GM19239 (cell line): ENCODE measurements at regions not wholly inside any gene's neighbourhood (a gene's known extent, or its start where the extent isn't known, plus 50 kb on each side); places are given as distances from the start of the nearest gene placed in this dataset.

Source experiments
- DNase-seq: peaks from one replicate; pipeline ENCODE4 v3.0.0; 2011; ENCODE audit warnings: low spot score; ENCODE audit not compliant: insufficient read length
- FAIRE-seq: peaks from 2 replicates; lab custom pipeline; 2011; peaks lifted over from hg19 to GRCh38; lab: Jason Lieb, UNC

DNA sequence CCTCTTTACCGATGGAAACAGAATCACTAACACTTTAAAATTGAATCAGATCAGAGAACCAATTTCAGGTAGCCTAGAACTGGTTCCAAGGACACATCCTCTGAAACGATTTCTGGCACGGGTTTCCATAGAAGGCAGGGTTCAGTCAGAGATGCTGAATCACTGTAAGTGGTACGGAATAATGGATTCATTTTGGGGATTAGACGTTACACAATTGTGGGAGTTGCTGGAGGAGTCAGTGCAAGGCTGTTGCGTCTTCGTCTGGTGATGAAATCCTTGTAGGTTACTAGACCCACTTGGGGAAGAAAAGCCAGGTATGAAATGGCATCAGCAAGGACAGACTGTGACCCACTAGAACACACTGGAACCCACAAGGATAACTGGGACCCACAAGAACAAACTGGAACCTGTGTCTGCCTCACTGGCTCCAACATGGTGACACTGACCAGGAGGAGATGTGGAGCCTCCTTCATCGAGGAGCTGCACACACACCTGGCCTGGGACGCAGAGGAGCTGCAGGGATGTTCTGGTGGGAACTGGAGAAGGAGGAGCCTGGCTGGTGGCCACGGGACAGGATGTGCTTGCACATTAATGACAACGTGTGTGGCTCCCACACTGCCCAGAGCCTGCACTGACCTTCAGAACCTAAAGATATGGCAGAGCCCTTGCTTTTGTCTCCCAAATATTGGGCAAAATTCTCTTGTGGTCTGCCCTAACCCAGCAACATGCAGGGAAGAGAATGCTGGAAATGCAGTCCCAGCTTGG is 105.1 kb downstream of the TRAPPC11 start:
- no peak for DNase-seq
- FAIRE-seq: no peak

DNA sequence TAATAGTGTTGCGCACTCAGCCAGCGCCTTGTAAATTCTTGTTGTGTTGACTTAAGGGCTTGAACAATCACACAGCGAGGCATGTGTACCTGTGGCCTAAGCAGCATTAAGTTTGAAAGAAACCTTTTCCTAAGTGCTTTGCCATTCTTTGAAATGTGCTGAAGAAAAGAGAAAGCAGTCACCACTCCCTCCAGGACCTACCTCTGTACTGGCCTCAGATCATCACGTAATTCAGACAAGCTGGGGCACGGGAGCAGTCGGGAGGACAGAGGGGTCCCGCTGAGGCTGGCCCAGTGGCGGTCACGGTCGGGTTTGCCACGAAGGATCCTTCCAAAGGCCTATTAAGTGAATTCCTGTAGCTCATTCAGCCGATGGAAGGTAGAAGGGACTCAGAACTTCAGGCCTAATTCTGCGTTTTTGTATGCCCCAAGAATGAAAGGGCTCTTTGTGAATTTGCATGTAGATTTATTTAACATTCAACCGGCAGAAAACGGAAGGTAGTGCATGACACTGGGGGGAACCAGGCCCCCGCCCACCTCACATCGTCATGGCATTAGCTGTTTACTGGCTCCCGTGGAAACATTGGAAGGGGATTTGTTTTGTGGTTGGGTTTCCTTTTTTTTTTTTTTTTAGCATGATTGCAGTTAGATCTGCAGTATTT is 106.3 kb downstream of the TRAPPC11 start:
- no peak for FAIRE-seq
- DNase-seq: no peak

DNA sequence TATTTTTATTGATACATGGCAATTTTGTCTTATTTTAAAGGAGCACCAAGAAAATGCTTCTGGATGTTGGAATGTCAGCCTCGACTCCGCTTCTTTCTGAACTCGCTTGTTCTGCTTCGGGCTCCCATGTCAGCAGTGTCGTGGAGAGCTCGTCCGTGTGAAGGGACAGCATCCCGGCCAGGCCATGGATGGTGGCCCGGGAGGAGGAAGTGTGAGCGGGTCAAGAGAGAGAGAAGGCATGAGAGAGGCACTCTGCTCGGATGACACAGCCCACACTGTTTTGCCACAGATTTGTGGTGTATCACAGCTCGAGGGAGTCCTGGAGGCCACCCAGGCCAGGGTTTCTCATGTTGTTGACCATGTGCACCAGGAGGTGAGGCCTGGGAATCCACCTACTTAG is 107.0 kb downstream of the TRAPPC11 start:
- no peak for DNase-seq
- no peak for FAIRE-seq

DNA sequence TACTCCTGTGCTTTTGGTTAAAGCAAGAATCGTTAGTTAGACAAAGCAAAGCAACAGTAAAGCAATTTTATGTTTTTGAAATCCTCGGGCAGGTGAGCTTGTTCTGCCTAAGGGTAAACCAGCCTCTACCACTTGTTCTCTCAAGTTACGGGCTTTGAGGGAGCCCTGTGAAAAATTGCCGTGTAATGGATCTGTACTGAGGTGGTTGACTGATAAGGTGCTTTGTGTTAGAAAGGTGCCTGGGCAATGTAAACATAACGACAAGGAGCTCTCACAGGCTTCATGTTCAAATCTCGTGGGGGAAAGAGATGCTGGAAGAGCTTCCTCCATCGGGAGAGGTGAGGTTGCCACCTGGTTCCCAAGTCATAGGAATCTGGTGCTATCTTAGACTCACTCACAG is 111.8 kb downstream of the TRAPPC11 start:
- FAIRE-seq (no peak), DNase-seq (no peak)

DNA sequence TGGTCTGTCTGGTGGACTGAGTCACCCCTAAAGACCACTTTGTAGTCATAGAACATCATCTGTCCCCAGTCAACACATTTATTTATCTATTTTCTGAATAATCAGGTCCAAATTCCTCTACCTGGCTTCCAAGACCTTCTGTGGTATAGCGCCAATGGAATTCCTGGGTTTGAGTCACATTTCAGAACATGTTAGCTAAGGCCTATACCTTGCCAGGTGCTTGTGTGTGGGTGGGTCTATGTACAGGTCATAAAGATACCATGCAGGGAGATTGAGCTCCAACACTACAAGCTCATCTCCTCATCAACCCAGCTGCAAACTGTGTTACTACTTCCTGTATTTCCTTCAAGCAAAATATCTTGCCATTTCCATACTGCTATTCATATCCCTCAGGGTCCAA is 113.3 kb downstream of the TRAPPC11 start:
- FAIRE-seq (no peak), DNase-seq (no peak)

DNA sequence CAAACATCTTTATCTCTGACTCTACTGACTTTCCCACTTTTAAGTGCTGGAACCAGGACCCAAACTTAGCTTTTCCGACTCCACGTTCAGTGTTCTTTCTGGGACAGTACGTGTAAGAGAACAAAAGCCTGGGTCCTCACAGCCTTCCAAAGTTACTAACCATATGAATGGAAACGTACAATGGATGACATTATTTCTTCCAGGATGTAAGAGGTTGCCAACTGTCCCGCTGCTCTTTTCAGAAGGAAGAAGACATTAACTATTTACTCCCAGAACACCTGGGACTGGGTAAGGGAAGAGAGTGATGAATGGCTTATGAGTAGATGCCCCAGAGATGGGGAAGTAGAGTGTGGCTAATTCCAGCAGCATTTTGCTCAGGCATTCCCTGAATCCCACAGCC is 114.7 kb downstream of the TRAPPC11 start:
- no peak for FAIRE-seq
- no peak for DNase-seq

DNA sequence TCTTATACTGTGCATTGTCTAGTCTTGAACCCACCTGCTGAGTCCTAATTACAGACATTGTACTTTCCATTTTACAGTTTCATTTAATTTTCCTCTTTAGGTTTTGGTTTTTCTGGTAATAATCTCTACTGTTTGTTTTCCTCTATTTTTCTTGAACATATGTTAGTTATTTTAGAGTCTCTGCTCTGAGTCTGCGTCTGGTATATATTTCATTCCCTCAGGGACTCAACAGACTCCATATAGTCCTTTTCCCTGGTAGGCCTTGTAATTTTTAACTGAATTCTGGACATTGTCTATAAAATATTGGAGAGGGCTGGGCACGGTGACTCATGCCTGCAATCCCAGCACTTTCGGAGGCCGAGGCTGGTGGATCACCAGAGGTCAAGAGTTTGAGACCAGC is 121.8 kb upstream of the STOX2 start:
- FAIRE-seq: no peak
- no peak for DNase-seq

DNA sequence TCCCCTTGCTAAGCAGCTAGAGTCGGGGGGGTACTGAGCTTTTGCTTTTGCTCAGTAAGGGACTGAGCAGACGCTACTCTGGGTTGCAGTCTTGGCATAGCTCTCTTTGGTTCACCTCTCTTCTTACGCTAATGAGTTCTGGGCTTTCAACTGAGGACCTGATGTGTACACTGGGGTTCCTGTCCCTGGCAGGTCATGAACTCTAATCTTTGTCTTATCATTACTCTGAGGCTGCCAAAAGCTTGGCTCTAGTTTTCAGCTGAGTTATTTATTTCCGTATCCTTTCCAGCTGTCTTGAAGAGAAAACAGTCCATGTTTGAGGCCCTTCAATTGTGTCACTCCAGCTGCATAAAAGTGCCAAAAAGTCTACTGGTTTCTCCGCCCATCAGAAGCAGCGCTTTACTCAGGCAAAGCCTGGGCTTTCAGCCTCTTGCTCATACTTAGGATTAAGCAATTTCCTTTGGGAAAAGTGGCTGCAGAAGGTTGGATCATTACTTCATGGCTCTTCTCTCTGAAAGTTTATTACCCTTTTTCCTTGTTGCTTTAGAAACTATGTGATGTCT is 121.0 kb upstream of the STOX2 start:
- DNase-seq (no peak), FAIRE-seq (no peak)

DNA sequence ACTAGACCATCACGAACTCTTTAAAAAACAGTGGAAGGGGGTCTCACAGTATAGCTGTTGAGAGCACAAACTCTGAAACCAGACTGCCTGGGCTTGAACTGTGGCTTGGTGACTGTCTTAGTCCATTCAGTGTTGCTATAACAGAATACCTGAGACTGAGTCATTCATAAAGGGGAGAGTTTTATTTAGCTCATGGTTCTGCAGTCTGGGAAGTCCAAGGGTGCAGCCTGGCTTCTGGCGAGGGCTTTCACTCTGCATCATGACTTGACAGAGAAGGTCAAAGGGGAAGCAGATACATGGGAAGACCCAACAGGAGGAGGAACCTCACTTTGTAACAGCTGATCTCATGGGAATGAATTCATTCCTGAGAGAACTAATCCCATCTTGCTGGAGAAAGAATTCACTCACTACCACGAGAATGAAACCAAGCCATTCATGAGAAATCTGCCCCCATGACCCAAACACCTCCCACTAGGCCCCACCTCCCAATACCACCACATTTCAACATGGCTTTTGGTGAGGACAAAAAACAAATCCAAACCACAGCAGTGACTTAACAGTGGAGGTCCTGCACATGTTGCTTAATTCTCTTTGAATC is 116.7 kb upstream of the STOX2 start:
- no peak for DNase-seq
- FAIRE-seq: no peak

DNA sequence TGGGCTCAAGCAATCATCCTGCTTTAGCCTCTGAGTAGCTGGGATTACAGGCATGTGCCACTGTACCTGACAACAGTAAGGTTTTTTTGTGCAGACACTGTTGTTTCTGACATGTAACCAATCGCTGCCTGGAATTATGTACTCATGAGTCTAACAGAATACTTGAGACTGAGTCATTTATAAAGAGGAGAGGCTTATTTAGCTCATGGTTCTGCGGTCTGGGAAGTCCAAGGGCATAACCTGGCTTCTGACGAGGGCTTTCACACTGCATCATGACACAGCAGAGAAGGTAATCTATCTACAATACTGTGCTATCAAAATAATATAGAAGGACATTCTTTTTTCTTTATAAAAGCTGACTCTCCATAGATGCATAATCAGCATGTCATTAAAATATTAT is 115.5 kb upstream of the STOX2 start:
- DNase-seq: no peak
- FAIRE-seq: no peak

DNA sequence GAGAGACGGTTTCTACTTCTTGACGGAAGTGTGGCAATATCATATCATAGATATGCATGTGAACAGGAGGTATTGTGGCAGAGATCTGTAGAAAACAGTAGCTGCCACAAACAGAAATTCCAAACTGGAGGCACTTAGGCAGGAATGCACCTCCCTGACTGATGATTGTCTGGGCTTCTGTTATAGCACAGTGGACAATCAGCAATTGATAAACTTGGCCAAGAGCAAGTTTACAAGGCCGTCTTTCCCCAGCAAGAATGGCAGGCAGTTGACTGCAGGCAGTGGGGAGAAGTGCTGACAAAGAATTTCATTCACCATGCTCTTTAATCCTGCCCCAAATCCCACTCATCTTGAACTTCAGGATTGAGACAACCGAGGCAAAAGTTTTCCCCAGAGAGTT is 114.4 kb upstream of the STOX2 start:
- DNase-seq: no peak
- FAIRE-seq: no peak

DNA sequence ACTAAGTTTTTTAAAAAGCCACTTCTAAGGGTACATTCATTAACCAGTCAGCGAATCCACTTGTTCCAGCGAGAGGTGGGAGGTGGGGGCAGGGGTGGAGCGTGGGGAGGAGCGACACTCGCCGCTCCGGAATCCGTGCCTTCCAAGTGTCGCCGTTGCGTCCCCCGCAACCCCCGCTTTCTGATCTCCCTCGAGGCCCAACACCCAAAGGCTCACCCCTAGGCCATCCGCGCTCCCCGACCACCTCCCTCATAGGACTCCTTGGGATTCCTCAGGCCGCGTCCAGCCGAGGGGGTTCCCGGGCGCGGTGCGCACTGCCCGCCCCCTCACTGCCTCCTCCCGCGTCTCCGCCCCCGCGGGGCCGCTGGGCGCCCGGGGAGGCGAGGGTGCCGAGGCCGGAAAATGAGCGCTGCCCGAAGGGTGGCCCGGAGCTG is 108.1 kb upstream of the STOX2 start:
- FAIRE-seq (no peak), DNase-seq (no peak)

DNA sequence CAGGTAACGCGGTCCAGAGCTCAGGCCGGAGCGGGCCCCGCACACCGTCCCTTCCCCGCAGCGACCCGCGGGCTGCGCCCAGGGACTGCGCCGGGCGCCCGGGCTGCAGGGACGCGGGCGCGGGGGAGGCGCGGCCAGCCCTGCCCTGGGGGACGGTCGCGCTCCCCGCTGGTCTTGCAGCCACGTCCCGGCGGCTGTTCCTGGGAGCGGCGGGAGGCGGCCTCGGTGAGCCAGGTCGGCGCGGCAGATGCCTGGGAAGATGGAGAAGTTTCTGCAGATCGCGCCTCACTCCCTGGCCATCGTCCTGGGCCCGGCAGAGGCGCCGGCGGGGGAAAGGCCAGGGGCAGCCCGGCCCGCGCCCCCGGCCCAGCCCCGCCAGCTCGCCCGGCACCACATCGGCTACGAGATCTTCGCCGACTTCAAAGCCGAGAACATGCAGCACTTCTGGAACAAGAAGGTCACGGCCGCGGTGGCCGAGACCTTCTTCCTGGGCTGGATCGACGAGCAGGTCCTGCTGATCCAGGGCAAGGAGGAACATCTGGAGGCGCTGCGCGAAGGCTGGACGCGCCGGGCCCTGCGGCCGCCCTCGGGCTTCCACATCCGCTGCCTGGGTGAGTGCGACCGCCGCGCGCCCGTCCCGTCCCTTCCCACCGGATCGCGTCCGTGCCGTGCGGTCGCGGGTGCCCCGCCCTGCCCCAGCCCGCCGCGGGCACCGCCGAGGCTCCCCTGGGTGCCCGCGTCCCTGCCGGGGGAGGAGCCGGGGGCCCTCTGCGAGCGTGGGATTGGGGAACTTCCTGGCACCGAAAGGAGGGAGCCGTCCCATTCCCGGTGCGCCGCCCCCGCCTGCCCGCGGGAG is 107.4 kb upstream of the STOX2 start:
- FAIRE-seq: no peak
- DNase-seq: no peak

DNA sequence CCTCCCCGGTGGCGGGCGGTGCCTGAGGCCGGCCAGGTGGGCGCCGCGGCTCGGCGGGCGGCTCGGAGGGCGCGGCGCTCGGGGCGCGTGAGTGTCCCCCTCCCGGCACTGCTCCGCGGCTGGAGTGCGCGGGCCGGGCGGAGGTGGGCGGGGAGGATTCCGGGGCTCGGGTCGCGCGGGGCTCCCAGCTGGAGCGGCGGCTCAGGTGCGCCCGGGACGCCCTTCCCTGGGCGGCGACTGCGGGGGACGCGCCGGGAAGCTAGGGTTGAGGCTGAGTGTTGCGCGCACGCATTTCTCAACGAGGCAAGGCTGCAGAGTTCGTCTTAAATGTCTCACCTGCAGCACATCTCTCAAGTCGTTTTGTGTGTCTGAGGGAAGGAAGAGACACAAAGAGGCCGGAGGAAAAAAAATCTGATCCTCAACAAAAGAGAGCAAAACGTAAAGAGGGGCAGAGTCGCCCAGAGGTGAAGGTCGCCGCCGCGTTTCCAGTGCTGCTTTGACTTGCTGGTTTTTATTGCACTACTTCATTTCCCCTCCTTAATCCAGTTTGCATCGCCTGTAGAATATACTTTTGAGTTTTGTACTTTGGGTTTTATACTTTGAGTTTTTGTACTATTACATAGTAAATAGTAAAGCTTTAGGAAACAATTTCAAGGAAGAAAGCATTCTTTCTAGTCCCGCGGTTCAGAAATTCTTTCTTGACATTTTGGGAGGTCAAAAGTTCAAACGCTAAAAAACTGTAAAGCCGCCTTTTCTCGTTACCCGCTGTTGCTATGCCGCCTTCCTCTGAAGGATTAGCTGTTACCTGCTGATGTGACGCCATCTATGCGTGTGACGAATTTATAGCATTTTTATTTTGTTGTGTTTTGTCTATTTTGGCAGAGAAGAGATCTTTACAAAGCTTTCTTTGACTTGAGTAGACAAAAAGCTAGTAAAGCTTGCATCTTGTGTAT is 106.5 kb upstream of the STOX2 start:
- DNase-seq: no peak

DNA sequence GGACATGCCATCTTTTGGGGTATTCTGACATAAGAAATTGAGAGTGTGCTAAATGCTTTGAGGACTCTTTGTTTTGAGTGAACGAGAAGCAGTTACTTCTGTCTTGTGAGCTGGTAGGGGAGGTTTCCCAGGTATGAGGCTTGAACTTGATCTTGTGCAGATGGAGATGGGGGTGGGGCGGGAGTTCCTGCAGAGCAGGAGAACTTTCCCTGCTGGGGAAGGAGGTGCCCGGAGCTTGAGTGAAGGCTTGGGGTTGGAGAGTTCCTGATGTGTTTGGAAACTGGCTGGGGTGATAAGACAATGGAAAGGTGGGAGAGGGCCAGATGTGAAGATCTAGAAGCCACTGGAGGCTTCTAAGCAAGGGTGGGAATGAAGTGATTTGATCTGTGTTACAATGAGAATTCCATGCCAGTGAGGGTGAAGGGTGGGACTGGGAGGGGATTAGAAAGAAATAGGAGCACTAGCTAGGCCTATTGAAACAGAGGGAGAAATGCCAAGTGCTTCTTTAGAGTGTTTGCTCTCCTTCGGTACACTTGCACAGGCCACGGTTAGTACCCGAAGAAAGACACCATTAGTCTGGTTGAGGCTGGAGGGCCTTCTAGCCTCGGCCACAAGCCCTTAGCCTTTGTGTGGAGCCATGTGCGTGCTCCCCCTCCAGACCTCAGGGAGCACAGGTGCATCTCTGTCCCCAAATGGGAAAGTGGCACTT is 103.5 kb upstream of the STOX2 start:
- DNase-seq (no peak), FAIRE-seq (no peak)

More for the DNA sequence above, 106.5 kb upstream of the STOX2 start:
- FAIRE-seq: no peak

DNA sequence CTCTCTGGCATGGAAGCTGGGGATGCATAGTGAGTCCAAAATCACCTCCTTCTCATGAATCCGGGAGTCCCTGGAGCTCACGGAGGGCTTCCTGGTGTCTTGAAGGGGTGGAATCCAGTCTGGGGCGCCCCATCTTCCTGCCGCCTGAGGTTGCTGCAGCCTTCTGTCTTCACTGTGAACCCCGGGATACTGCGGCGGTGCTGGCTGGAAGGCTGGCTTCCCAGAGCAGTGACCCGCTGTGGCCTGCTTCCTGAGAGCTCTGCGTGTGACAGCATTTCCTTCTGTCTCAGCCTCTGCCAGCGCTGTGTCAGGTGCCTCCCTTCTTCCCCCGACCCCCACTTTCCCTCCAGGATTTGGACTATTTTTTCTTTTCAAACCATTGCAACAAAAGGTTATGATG is 98.8 kb upstream of the STOX2 start:
- DNase-seq: no peak
- no peak for FAIRE-seq

DNA sequence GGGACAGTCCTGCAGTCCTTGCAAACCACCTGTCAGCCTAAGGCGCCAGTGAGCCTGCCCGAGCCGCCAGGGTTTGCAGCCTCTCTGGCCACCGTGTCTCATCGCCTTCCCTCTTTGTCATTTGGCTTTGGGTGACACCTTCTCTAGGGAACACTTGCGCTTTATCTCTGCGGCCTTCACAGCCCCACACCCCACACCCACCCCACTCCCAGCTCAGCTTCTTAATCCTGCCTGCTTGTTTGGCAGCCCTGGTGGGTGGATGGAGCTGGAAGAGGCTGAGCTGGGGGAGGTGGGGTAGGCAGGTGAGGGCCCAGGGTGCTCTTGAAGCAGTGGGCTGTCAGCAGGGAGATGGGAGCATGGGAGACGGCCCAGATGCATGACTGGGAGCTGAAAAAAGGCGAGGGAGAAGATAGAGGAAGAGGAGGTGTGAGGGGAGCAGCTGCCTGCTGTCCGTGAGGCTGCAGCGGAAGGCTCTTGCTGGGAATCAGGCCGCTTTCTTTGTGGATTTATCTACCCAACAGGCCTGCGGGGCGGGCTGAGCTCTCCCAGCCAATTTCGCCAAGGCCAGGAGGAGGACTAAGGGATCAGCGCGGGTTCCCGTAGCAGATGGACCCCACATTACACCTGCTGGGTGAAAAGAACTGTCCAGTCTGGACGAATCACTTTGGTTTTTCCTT is 97.5 kb upstream of the STOX2 start:
- DNase-seq (no peak), FAIRE-seq (no peak)

DNA sequence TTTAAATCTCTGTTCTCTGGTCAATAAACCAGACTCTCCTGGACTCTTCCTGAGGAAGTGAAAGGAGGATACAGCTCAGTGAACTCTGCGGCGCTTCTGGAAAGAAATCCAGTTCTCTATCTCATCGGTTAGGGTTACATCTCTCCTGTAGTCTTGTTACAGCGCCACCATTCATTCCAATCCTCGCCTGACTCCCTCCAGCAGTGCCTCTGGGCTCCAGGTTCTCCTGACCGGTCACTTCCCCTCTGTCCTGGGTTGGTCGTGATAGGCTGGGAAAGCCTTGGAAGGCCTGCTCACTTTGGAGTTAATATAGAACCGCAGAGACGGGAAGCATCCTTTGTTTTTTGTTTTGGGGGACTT is 97.0 kb upstream of the STOX2 start:
- FAIRE-seq (no peak), DNase-seq (no peak)
